Hypothalamus (tissue), 51 donors: ENCODE measurements at regions not wholly inside any gene's neighbourhood (a gene's known extent, or its start where the extent isn't known, plus 50 kb on each side); places are given as distances from the start of the nearest gene placed in this dataset.
"Not testable (repeated sequence)": the region's sequence is repeated elsewhere in the genome, so short reads cannot be mapped to it uniquely, and the experiment has no call there.

Experiments
- DNase-seq, 51 donors: peaks; one replicate each; lab custom pipeline; 2025; lab: John Stamatoyannopoulos, UW

DNA sequence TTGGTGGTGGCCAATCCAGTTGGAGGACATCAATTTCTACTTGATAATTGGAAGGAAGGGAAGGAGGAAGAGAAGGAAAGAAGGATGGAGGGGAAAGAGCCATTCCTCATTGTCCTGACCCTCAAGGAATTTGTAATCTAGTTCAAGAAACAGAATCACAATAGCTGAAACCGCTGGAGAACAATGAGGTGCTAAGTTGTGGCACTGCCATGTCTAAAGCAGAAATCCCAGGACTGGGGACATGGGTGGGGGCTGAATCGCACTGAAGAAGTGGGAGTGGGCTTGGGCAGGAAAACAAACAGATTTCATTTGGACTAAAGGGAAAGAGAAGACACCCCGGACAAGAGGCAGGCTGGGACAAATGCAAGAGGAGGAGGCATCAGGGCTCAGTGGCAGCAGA is 183.6 kb downstream of the UACA start:
- no peak for DNase-seq

DNA sequence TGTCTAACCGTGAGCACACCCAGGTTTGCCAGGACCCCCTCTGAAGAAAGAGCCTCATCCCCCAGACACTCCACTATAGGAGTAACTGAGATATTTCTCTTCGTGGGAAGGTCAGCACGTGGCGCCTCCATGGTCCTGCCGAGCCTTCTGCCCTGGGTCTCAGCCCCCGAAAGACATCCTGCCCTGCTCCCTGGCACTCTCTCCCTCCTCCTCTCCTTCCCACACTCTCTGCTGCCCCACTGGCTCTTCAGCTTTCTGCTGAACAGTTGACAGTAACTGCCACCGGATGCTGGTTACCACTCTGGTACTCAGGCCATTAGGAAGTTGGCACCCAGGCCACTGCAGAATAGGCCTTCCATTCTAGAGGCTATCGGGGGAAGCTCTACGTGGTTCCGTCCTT is 185.2 kb downstream of the UACA start:
- DNase-seq = no peak

DNA sequence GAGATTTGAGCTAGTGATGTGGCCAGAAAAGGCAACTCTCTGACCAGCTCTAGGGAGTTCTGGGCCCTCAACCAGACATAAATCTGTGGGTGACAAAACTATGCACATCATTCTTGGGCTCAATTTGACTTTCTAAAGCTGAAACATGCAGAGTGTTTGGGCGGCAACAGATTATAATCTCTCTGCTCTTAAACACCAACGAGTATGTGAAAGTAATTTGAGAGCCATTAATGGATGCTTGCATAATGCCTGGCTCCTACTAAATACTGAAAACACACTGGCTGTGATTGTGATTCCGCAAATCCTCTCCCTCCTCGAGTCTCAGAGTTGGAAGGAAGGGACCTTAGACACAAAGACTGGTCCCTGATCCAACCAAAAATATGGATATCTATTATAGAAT is 186.7 kb downstream of the UACA start:
- no peak for DNase-seq

DNA sequence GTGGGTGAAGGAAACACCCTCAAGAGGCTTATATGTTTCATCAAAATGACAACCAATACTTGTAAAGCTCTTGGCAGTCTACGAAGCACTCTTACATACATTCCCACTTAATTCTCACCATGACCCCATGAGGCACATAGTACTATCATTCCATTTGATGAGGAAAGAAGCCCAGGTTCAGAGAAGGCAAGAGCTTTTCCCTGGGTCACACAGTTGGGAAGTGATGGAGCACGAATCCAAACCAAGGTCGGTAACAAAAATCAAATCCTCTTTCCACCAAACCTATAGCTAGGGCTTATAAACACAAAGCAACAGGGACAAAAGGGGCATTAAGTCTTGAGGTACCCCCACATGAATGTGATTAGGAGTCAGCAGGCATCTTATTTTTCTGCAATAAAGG is 187.1 kb downstream of the UACA start:
- no peak for DNase-seq

GRCh38 chr15:70575231-70576226 is 187.8 kb downstream of the UACA start:
- DNase-seq = no peak

DNA sequence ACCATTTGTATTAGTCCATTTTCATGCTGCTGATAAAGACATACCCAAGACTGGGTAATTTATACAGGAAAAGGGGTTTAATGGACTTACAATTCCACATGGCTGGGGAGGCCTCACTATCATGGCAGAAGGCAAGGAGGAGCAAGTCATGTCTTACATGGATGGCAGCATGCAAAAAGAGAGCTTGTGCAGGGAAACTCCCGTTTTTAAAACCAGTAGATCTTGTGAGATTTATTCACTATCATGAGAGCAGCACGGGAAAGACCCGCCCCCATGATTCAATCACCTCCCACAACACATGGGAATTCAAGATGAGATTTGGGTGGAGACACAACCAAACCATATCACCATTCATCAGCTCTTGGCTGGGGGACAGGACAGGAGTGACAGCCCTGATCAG is 189.0 kb downstream of the UACA start:
- not testable (repeated sequence) for DNase-seq

DNA sequence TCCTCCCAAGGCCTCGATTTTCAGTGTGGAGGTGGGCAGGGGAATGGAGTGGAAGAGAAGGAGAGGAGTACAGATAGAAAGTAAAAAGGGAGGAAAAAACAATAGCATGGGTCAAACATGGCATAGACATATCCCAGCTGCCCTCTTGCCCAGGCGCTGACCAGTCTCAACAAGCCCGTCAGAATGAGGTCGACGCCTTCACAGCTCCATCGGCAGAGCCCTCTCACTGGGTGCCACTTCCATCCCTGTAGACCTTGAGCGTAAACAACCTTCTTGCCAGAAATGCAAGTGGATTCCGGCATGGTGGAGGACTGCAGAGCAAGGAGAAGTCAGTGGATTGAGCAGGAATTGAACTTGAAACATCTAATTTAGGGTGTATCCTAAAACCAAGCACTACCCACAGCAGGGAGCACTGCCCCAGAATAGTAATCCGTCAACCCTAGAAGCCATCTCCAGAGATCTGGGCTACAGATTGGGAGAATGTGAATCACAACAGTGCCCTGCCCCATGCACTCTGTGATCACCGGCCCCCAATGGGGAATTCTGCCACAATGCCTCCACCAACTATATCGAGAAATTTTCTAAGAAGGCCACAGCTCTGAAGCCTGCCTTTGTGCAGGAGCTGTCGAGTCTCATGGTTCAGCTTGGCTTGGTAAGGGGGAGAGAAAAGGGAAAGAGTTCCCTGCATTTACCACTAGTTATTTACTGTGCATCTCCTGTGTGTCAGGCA is 190.1 kb downstream of the UACA start:
- no peak for DNase-seq

GRCh38 chr15:70569714-70570231 is 193.6 kb downstream of the UACA start:
- DNase-seq = no peak

GRCh38 chr15:70569091-70569713 is 194.2 kb downstream of the UACA start:
- peak in 19 of 51 donors; percentile 2 to 54 (median 14) for DNase-seq

- no peak for DNase-seq
Observed at GRCh38 chr15:70566989-70567388, 196.4 kb downstream of the UACA start.

GRCh38 chr15:70566047-70566835 is 197.1 kb downstream of the UACA start:
- peak in 5 of 51 donors; percentile 4 to 15 (median 8) for DNase-seq

- no peak for DNase-seq
Observed at GRCh38 chr15:70563561-70564095, 199.7 kb downstream of the UACA start.

GRCh38 chr15:70562906-70563305 is 200.5 kb downstream of the UACA start:
- DNase-seq = no peak

- no peak for DNase-seq
Observed at GRCh38 chr15:70561885-70562284, 201.5 kb downstream of the UACA start.

DNA sequence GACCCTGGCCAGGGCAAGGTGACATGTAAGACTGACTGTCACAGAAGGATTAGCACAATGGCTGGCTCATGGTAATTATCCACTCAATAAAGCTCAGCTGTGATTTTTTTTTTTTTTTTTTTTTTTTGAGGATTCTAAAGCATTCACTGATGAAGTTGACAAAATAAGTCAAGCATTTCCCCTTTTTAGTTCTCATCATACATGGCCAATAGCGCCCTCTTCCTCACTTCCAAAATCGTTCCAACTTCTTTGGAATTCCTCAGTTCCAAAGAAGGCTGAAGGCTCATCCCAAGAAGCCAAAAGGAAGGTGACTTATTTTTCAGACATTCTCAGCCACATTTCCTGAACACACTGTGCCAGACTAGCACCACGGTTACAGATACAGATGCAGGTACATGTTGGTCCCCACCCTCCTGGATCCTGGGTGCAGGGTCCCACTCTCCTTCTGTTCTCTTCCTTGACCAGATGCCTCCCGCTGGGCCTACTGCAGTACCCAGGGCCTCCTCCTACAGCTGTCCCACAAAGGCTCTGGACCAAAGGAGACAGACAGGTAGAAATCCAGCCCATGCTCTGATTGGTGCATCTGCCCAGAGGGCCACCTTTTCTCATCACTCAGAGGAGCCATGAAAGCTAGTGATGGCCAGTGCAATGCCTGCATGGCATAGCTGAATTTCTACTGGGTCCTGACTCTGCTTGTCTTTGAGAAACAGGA is 202.6 kb downstream of the UACA start:
- no peak for DNase-seq

DNA sequence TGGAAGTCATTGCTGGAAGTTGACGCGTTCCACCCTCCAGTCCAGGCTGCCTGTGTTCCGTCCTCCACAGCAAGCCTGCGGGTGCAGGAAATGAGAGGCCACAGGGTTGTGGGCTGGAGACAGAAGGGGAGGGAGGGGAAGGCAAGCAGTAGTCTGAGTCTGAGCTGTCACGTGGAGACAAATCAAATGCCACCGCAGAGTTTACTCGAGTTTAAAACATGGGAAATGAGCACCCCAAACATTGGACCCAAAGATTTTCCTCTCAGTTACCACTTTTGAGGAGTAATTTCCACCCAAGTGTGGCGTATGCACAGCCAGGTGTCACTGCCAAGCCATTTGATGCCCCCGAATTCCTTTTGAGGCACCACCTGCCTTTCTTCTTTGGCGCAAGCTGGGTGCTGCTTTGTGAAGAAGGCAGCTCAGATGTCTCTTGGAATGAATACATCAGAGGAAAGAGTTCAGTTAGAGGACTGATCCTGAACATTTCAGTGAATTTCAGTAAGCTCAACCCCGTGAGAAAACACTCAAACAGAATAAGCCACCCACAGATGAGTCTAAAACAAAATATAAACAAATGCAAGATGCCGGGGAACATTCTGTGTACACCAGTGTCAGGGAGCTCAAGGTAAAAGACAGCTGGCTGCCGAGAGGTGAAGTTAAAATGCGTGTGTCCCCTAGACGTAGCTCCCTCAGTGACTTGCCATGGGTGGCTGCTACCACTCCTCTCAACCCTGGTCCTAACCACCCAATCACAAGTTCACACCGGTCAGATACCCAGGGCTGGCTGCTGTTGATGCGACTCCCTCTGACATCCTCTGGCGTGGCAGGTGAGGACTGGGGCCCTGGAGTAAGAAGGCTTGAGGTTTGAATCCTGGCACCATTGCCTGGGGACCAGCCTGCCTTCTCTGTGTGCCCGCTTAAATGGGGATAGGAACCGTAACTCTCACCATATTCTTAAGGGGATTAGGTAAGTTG is 203.8 kb downstream of the UACA start:
- peak in 8 of 51 donors; percentile 3 to 22 (median 6) for DNase-seq

DNA sequence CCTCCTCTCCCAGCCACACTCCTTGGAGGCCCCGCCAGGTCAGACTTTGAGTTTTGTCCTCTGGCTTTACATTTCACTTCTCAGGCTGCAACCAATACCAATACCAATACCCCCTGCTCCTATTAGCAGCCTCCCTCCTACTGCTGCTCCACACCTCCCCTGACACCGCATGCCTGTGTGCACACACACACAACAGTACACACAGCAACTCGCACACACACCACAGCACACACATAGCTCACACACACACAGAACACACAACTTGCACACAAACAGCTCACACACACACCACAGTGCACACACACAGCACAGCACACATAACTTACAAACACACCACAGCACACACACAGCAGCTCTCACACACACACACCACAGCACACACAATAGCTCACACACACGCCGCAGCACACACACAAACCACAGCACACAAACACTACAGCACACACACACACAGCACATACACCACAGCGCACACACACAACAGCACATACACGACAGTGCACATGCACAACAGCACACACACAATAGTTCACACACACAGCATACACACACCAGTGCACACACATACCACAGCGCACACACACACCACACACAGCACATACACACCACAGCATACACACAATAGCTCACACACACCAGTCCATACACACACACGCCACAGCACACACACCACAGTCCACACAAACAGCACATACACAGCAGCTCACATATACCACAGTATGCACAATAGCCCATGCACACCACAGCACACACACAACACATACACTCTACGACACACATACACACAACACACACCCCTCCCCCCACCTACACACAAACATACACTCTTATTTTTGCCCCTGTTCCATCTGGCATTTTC is 204.7 kb downstream of the UACA start:
- no peak for DNase-seq
